ENCODE measurements at regions not wholly inside any gene's neighbourhood (a gene's known extent, or its start where the extent isn't known, plus 50 kb on each side); places are given as distances from the start of the nearest gene placed in this dataset.
"Not testable (repeated sequence)": the region's sequence is repeated elsewhere in the genome, so short reads cannot be mapped to it uniquely, and the experiment has no call there.

- DNase-seq (ENCODE audit: low spot score): no peak
These were observed 1316.1 kb downstream of the SUCLG1 start for GRCh38 chr2:83142934-83143333.

GRCh38 chr2:83115606-83116005, 1343.5 kb downstream of the SUCLG1 start:
- no peak for DNase-seq (ENCODE audit: low spot score)

DNA sequence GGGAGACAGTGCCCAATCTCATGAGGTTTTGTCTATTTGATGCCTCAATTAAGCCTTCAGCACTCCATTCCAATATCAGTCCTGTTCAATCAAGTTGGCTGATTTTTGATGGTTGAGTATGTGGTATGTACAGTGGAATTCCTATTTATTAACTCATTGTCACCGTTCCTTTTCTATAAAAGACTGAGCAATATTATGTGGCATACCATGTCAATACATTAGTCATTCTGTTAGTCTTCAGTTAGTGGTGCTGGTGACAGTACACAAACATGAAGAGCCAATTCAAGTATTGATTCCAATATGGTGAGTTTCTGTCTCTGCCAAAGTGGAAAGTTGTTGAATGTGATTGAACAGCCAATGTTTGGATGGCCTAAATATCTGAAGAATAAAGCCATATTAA, 1343.9 kb downstream of the SUCLG1 start:
- no peak for DNase-seq (ENCODE audit: low spot score)

- no peak for DNase-seq (ENCODE audit: low spot score)
These were observed 1345.1 kb downstream of the SUCLG1 start for GRCh38 chr2:83113953-83114352.

DNA sequence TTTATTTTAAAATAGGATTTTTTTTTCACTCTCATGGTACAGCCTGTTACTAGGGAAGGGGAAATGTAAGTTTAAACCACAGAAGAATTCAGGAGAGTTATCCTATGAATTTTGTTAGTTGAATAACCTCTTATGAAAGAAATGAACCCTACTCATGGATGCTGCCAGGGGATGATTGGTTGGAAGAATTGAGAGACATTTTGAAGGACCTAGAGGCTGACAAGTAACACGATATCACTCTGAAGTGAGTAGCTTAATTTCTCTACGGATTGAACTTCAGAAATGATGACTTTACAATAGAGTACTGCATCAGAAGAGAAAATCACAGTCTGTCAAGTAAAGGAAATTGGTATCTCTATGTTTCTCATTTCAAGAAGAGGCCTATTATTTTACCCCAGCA, 1346.2 kb downstream of the SUCLG1 start:
- DNase-seq (ENCODE audit: low spot score): no peak

DNA sequence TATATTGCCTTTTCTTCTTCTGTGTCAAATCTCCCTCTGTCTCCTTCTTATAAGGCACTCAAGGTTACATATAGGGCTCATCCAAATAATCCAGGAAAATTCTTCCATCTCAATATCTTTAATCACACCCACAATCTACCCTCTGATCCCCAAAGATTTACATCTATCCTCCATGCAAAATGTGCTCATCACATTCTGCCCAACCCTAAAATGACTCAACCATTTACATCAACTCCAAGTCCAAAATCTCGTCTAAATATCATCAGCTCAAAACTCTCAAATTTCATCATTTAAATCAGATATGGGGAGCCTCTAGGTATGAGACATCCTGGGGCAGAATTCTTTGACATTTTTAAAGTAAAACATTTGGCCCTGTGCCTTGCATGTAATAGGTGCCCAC, 1349.8 kb downstream of the SUCLG1 start:
- DNase-seq (ENCODE audit: low spot score): no peak

GRCh38 chr2:83106853-83107252, 1352.2 kb downstream of the SUCLG1 start:
- no peak for DNase-seq (ENCODE audit: low spot score)

- DNase-seq (ENCODE audit: low spot score): no peak
These were observed 1354.9 kb downstream of the SUCLG1 start for GRCh38 chr2:83104202-83104601.

- no peak for DNase-seq (ENCODE audit: low spot score)
These were observed 1355.5 kb downstream of the SUCLG1 start for GRCh38 chr2:83103613-83104012.

DNA sequence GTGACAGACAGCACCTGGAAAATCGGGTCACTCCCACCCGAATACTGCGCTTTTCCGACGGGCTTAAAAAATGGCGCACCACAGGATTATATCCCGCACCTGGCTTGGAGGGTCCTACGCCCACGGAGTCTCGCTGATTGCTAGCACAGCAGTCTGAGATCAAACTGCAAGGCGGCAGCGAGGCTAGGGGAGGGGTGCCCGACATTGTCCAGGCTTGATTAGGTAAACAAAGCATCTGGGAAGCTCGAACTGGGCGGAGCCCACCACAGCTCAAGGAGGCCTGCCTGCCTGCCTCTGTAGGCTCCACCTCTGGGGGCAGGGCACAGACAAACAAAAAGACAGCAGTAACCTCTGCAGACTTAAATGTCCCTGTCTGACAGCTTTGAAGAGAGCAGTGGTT, 1370.0 kb downstream of the SUCLG1 start:
- not testable (repeated sequence) for DNase-seq (ENCODE audit: low spot score)

- DNase-seq (ENCODE audit: low spot score): no peak
These were observed 1373.2 kb downstream of the SUCLG1 start for GRCh38 chr2:83085869-83086268.

- peak; percentile 36 for DNase-seq (ENCODE audit: low spot score)
These were observed 1377.0 kb downstream of the SUCLG1 start for GRCh38 chr2:83081826-83082690.

DNA sequence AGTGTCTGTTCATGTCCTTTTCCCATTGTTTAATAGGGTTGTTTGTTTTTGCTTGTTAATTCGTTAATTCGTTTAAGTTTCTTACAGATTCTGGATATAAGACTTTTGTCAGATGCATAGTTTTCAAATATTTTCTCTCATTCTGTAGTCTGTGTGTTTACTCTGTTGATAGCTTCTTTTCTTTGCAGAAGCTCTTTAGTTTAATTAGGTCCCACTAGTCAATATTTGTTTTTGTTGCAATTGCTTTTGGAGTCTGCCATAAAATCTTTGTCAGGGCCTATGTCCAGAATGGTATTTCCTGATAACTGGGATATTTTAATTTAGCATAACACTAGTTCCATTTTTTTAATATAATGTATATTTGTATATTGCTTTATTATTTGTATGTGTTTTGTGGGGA, 1380.1 kb downstream of the SUCLG1 start:
- DNase-seq (ENCODE audit: low spot score): no peak

- no peak for DNase-seq (ENCODE audit: low spot score)
These were observed 1386.3 kb downstream of the SUCLG1 start for GRCh38 chr2:83072767-83073166.

GRCh38 chr2:83071914-83072313, 1387.2 kb downstream of the SUCLG1 start:
- DNase-seq (ENCODE audit: low spot score): no peak

DNA sequence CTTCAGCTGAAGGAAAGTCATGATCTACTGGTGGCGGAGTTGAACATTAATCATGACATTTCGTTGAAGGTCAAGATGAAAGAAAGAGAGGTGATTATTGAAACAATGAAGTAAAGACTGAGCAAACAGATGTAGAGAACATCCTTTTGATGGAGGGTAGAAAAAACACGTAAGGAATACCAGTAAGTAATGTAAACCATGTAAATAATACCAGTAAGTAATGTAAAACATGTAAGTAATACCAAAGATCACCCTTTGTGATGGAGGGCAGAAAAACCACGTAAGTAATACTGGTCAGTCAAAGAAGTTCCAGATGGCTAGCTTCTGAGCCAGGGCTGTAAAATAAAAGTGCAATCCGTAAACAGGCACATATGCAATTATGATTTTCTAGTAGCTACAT, 1387.7 kb downstream of the SUCLG1 start:
- no peak for DNase-seq (ENCODE audit: low spot score)

- no peak for DNase-seq (ENCODE audit: low spot score)
These were observed 1389.4 kb downstream of the SUCLG1 start for GRCh38 chr2:83069724-83070123.

DNA sequence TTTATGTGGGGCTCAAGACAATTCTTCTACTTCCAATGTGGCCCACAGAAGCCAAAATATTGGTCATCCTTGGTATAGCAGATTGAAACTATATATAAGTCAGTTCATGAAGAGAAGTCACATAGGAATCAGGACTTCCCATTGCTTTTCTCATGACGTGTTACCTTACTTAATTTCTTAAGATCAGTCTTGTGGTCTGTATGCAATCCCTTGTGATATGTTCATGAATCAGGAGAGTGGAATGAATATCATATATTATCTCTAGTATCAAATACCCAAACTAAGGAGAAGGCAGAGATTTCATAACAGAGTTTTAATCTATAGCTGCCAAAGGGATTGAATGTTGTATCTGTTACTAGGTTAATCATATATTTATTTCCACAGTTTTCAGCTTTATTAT, 1390.4 kb downstream of the SUCLG1 start:
- DNase-seq (ENCODE audit: low spot score): no peak

- no peak for DNase-seq (ENCODE audit: low spot score)
These were observed 1391.1 kb downstream of the SUCLG1 start for GRCh38 chr2:83067947-83068346.

- DNase-seq (ENCODE audit: low spot score): no peak
These were observed 1395.1 kb downstream of the SUCLG1 start for GRCh38 chr2:83063933-83064332.

DNA sequence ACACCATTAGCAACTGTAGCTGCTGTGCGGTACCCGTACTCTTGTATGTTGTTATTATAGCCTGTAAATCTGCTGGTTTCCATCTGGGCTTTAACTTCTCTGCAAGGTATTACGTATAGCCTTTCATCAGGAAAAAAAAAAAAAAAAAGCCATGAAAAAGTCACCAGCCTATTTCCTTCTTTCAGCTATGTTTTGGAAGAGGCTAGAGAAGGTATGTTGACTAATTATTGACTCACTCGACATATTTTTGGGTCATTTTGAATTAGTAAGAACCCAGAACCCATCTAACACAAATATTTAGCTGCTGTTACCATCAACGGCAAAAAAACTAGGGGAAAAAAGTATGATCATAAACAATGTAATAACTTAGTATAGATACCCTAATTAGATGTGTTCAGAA, 1395.6 kb downstream of the SUCLG1 start:
- no peak for DNase-seq (ENCODE audit: low spot score)

- no peak for DNase-seq (ENCODE audit: low spot score)
These were observed 1400.4 kb downstream of the SUCLG1 start for GRCh38 chr2:83058683-83059082.

DNA sequence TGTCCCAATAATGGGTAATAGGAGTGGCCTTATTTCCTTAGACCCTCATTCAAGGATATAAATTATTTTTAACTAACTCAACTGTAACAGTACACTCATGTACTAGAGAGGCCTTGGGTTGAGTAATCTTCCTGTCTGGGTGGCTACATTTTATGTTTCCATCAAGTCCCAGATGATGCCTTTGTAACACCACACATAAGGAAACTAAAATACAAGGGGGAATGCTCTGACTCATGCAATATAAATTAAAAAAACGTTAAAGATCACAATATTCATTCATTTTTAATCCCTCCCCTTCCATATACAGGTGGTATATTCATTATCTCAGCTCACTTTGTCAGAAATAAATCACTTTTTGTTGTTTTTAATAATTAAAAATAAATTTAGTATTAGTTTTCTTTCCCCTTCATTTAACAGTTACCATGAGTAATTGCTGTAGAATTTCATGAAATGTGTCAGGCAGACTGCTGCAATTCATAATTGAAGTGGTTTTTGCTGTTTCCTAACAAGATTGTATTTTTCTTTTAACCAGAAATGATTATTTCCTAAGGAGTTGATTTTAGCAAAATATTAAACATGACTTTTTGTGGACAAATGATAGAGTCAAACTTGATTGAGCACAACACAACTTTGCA, 1403.6 kb downstream of the SUCLG1 start:
- DNase-seq (ENCODE audit: low spot score): no peak

GRCh38 chr2:83054751-83055150, 1404.3 kb downstream of the SUCLG1 start:
- no peak for DNase-seq (ENCODE audit: low spot score)
